Urinary bladder (tissue), 3 donors: ENCODE measurements at regions not wholly inside any gene's neighbourhood (a gene's known extent, or its start where the extent isn't known, plus 50 kb on each side); places are given as distances from the start of the nearest gene placed in this dataset.

Experiments used
- DNase-seq: peaks from one replicate; pipeline ENCODE4 v3.0.0-alpha.2; 2015; ENCODE audit errors: extremely low spot score
- H3K27ac ChIP-seq: one replicate; pipeline ENCODE4 v1.5.1; 2013; ENCODE audit warnings: low read depth, mild to moderate bottlenecking, moderate library complexity
- H3K36me3 ChIP-seq: one replicate; pipeline ENCODE4 v1.6.1; 2013; ENCODE audit warnings: mild to moderate bottlenecking, moderate library complexity; ENCODE audit not compliant: insufficient read depth
- H3K4me1 ChIP-seq: one replicate; pipeline ENCODE4 v1.6.1; 2013; ENCODE audit warnings: mild to moderate bottlenecking, moderate library complexity; ENCODE audit not compliant: insufficient read depth
- H3K4me3 ChIP-seq: one replicate; pipeline ENCODE4 v1.5.1; 2013; ENCODE audit warnings: low read depth, low read length
- WGBS: extraction: QIAGEN DNeasy Blood & Tissue Kit; methylation state at CpG from one replicate; pipeline ENCODE4 v1.1.7; 2013; 5-methylcytosine and 5-hydroxymethylcytosine counted together
- donor health status: healthy with polysubstance abuse.
- donor health status: healthy.

DNA sequence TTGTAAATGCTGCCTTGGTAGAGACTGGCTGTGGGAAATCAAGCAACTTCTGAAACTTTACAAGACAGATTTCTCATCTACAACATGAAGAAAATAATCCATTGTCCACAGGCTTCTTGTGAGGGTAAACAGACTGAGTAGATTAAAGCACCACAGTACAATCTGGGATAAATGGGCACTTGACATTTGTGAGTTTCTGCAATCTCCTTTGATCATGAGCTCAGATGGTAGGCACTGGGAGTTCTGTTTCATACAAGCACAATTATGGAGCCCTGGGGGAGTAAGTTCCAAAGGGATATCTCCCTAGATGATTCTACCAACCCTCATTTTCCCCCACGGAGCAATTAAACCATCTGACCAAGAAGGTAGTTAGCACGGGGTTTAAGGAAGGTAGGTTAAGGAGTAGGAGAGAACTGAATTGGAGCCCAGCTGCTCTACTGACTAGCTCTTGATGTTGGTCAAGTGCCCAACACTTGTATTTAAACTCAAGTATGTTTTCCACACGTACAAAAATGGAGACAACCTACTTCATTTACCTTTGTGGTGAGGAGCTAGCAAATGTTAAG lies 479.5 kb upstream of the TNC start:
- DNase-seq: no peak
- Histone ChIP-seq H3K4me1 (no peaks in the 10 kb centered on the region), H3K36me3 (no peaks in the 10 kb centered on the region), H3K4me3 (no peak overlapping the region), H3K27ac (peak overlapping the region; percentile 32)
- 84% methylated on average over 3 of the region's 3 CpGs for WGBS

DNA sequence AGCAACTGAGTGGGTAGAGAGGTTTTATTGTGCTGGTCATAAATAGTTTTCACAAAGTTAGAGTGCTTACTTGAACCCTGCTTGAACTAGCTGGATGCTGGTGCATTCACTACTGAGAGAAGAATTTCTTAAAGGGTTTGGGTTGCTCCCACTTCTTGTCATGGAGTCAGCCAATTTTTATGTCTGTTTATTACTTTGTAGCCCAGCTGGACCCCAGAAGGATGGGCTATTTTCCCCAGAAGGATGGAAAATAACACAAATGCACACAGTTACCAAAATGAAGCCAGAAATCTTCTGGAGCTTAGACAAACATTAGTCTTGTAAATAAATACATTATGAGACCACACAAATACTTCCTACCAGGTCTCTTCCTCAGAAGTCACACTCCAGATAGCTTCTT lies 480.8 kb upstream of the TNC start:
- Histone ChIP-seq H3K4me1 (no peaks in the 10 kb centered on the region), H3K27ac (no peak overlapping the region), H3K4me3 (no peak overlapping the region), H3K36me3 (no peaks in the 10 kb centered on the region)
- DNase-seq: peak; percentile 67

DNA sequence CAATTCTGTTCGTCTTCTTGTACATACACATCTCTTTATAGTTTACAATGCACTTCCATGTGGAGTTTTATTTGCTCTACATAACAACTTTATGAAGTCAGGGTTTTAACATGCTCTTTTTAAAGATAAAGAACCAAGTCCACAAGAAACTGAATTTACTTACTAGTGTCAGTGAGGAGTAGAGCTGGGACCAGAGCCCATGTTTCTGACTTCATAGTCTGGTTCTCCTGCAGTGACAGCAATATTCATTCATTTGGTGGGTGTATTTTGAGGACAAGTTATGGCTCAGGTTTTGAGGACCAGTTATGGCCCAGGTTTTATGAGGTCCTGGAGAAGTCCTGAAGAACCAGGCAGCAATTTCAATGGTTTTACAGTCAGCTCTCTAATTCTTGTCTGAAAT lies 481.9 kb upstream of the TNC start:
- no peak overlapping the region for H3K4me3 ChIP-seq
- no peaks in the 10 kb centered on the region for H3K4me1 ChIP-seq
- H3K36me3 ChIP-seq: no peaks in the 10 kb centered on the region
- DNase-seq: no peak
- H3K27ac ChIP-seq: peak overlapping the region; percentile 57
- 43% methylated on average over 1 of the region's 1 CpG for WGBS

DNA sequence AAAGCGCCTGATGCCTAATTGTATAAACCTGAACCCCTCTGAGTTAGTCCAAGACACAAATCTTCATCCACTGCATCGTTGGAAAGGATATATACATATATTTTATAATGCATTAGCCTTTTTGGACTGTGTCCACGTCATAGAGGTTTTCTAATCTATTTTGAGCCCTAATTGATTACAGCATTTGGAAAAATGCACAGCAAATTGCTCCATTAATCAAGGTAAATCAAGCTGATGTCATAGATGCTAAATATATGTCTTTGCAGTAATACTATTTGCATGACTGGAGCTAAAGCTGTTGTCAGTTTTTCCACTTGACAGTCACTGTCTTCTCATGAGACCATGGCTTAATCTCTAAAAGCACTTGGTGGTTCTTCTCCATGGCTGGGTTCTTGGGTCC lies 483.5 kb upstream of the TNC start:
- WGBS: 82% methylated on average over 3 of the region's 3 CpGs
- H3K36me3 ChIP-seq: no peaks in the 10 kb centered on the region
- no peak overlapping the region for H3K27ac ChIP-seq
- H3K4me3 ChIP-seq: no peak overlapping the region
- H3K4me1 ChIP-seq: no peaks in the 10 kb centered on the region
- no peak for DNase-seq

DNA sequence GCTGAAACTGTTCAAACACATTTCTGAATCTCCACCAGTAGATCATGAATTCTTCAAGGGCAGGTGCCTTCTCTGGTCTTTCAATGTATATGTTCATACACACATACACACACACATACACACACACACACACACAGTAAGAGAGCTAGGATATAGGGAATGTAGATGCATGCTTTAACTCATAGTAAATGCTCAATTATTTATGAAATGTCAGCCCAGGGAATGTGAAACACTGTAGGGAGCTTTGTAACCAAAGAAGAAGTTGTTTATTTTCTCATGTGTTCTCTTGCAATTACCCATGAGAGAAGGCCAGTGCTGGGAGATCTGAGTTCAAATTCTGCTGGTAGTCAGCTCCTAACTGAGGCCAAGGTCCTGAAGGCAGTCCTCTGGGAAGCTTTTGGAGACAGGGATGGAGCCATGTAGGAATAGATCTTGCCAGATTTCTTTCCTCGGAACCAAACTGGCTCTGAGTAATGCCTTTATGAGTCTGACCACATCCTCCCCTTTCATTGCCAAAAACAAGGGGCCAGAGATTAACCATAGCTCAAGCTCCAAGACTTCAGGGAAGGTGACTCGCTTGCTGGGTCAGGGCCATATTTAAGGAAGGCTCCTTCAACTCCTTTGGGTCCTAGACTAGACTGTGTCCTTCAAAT lies 487.0 kb upstream of the TNC start:
- 49% methylated on average over 2 of the region's 2 CpGs for WGBS
- H3K27ac ChIP-seq: no peak overlapping the region
- H3K36me3 ChIP-seq: no peaks in the 10 kb centered on the region
- no peak for DNase-seq
- no peak overlapping the region for H3K4me3 ChIP-seq
- H3K4me1 ChIP-seq: no peaks in the 10 kb centered on the region

DNA sequence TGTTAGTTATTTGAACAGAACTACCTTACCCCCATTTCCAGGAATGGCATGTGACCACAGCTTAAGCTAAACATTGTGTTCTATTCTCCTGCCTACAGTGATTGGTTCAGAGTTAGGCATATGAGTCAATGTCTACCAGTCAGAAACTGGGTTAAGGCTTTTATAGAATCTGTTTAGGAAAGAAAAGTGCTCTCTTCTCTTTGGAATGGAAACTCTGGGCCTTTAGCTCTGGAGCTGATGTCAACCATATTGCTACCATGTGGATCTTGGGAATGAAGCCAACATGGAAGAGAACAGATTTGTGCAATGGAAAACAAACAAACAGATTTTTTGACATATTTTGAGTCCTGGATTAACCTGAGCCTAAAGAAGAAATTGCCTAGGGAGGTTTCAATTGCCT lies 488.9 kb upstream of the TNC start:
- Histone ChIP-seq H3K4me3 (no peak overlapping the region), H3K4me1 (no peaks in the 10 kb centered on the region), H3K27ac (no peak overlapping the region), H3K36me3 (no peaks in the 10 kb centered on the region)
- DNase-seq: no peak

DNA sequence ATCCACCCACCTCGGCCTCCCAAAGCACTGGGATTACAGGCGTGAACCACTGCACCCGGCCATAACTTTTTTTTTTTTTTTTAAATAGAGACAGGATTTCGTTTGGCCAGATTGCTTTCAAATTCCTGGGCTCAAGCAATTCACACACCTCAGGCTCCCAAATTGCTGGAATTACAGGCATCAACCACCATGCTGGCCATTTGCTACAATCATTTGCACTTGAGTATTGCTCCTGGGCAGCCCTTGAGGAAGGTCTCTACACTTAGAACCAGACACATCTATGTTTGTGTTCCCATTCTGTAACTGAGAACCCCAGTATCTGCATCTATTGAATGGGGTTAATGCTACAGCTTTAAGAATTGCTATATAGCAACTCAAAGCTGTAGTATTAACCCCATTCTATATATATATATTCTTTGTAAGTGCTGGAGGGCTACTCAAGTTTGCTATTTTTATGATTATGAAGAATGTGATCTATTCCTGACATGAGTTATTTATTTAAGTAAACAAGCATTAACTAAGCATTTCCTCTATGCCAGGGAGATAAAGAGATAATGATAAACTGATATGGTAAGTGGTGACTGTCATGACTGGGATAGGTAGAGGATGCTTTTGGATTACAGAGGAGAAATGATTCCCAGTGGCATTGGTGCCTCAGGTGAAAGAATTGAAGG lies 496.5 kb upstream of the TNC start:
- no peak overlapping the region for H3K4me3 ChIP-seq
- no peak overlapping the region for H3K27ac ChIP-seq
- WGBS: 88% methylated on average over 4 of the region's 4 CpGs
- no peaks in the 10 kb centered on the region for H3K4me1 ChIP-seq
- H3K36me3 ChIP-seq: no peaks in the 10 kb centered on the region
- DNase-seq: no peak

DNA sequence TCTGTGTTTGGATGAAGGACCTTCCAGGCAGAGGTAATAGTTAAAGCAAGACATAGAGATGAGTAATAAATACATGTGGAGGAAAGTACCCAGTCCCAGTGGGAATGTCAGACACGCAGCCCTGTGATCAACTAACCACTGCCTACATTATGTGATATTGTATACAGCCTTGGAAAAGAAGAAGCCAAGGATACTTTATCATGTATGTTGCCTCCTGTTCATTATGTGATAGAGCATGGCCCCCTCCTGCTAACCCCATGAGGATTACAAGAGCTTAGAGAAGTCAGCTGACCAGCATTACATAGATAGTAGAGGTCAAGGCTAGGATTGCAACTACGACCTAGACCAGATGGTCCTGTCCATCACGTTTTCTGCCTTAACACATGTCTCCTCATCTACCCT lies 497.0 kb upstream of the TNC start:
- Histone ChIP-seq H3K36me3 (no peaks in the 10 kb centered on the region), H3K27ac (no peak overlapping the region), H3K4me3 (no peak overlapping the region), H3K4me1 (no peaks in the 10 kb centered on the region)
- 63% methylated on average over 3 of the region's 3 CpGs for WGBS
- DNase-seq: no peak

DNA sequence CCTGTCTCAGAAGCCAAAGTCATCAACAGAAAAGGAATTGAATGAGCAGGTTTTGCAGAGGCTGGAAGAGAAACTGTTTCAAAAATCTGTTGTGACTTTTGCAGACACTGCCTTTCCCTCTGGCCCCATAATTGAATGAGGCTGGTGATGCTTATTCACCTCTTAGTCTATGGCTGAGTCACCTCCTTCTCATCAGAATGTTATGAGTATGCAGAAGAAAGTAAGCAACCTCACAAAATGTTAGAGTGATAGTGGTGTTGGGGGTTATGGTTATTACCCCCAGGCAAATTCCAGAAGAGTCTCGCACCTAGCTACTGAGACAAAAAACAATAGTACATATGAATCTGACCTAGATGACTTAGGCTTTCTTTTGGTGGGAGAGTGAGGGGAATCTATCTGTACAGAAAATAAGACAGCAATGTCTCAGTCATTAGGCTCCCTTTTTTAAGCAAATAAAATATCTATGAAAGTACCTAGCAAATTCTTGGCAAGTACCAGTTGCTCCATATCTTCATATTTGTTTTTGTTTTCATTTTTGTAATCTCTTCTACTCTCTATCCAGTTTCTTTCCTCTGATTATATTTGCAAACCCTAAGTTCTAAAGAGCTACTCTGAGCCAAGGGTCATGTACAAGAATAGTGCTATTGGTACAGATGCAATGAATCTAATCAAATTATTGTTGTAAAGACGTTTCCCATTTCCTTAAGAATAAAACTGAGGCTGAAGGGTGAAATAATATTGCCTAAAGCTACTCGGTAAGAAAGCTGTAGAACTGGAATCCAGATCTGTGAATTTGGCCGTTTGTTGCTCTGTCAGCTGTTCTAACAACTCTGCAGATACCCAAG lies 498.1 kb upstream of the TNC start:
- Histone ChIP-seq H3K36me3 (no peaks in the 10 kb centered on the region), H3K27ac (no peak overlapping the region), H3K4me1 (no peaks in the 10 kb centered on the region), H3K4me3 (no peak overlapping the region)
- 65% methylated on average over 4 of the region's 4 CpGs for WGBS
- no peak for DNase-seq

DNA sequence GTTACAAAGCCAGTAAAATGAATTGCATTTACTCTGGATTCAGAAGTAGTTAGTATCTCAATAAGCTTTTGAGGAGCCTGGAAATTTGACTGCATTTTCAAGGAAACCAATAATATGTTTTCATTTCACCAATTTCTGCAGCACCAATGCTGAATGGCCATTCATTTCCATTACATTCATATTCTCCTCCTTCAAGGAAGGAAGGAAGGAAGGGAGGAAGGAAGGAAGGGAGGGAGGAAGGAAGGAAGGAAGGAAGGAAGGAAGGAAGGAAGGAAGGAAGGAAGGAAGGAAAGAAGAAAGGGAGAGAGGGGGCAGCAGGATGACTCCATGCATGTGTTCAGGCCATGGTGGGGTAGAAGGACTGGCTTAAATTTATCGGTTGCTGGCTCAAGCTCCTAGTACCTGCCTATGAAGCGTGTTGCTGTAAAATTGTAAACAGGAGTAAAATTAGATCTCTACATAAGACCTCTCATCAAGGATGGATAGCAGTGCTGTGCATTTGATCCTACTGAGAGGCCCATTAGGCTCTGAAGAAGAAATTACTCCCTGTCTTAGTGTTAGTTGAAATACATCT lies 498.8 kb upstream of the TNC start:
- Histone ChIP-seq H3K4me1 (no peaks in the 10 kb centered on the region), H3K27ac (no peak overlapping the region), H3K36me3 (no peaks in the 10 kb centered on the region), H3K4me3 (no peak overlapping the region)
- 91% methylated on average over 2 of the region's 2 CpGs for WGBS
- no peak for DNase-seq

DNA sequence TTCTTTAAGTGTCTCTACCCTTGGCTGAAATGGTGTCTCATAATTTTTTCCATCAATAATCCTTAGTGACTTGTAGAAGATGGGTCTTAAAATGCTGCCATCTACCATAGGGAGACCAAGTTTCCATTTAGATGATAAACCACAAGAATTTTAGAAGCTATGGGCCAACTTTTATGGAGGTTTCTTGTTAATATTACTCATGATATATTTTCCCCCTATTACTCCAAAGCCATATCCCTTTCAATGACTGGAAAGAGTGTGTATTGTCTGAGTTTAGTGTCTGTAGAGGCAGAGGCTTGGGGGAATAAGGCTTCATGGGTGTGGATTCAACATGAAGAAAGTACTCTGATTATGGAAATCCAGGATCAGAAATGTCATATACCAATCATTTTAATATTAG lies 507.3 kb upstream of the TNC start:
- H3K4me1 ChIP-seq: no peaks in the 10 kb centered on the region
- H3K4me3 ChIP-seq: no peak overlapping the region
- no peak overlapping the region for H3K27ac ChIP-seq
- DNase-seq: no peak
- no peaks in the 10 kb centered on the region for H3K36me3 ChIP-seq

DNA sequence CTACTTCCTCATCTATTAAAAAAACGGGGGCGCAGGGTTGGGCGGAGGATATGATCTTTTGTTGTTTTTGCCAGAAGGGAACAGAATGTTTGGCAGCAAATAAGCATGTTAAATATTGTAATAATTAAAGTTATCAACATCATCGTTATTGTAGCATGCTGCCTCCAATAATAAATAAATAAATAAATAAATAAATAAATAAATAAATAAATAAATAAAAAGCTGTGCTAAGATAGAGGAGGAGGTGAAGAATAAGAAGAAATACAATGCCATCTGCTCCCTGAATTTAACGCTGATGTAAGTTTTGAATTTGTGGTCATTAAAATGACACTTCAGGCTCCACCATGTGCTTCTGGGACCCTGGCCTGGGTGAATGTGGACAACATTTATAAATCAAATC lies 508.0 kb upstream of the TNC start:
- no peaks in the 10 kb centered on the region for H3K4me1 ChIP-seq
- no peak overlapping the region for H3K4me3 ChIP-seq
- 85% methylated on average over 5 of the region's 5 CpGs for WGBS
- DNase-seq: no peak
- H3K36me3 ChIP-seq: no peaks in the 10 kb centered on the region
- H3K27ac ChIP-seq: no peak overlapping the region

DNA sequence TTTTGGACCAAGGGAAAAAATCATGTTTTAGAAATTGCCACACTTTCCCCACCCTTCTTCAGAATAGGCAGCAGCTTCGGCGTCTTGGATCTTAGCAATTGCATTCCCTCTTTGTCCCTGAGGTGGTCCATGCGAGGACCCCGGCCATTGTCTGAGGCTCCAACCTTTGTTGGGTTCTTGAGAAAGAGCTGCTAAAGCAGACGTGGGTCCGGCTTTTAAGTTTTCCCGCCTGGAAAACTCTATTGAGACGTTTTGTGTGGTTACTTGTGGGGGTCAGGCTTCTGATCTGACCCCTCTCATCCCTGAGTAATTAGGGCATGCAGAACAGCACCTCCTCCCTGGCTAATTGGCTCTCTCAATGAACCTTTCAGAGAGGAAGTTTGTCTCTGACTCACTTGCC lies 509.6 kb upstream of the TNC start:
- DNase-seq: no peak
- Histone ChIP-seq H3K27ac (no peak overlapping the region), H3K4me3 (no peak overlapping the region), H3K36me3 (no peaks in the 10 kb centered on the region), H3K4me1 (no peaks in the 10 kb centered on the region)
- WGBS: 83% methylated on average over 8 of the region's 8 CpGs

DNA sequence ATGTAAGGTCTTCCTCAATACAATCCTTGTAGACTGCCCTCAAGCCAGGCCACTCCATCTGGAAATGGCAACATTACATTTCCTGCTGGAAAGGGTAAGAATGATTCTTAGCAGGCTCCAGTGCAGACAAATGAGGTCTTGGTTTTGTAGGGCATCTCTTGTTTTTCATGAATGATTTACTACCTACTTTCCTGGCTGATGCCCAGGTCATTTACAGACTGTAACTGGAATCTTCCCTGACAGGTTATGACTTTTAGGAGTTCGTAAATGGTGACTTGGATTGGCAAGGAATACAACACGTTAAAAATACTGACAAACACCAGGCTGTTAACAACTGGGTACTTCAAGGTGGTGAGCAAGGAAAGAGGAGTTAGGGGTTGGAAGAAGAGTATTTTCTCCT lies 510.5 kb upstream of the TNC start:
- H3K36me3 ChIP-seq: no peaks in the 10 kb centered on the region
- H3K4me1 ChIP-seq: no peaks in the 10 kb centered on the region
- no peak overlapping the region for H3K4me3 ChIP-seq
- no peak overlapping the region for H3K27ac ChIP-seq
- DNase-seq: no peak
- 43% methylated on average over 2 of the region's 2 CpGs for WGBS
